HG03095 (cell line): ENCODE measurements at regions not wholly inside any gene's neighbourhood (a gene's known extent, or its start where the extent isn't known, plus 50 kb on each side); places are given as distances from the start of the nearest gene placed in this dataset.

Experiments used
- ATAC-seq: cut with Tn5 transposase; IDR thresholded peaks from one replicate; pipeline ENCODE4 v1.9.1; 2021; ENCODE audit warnings: moderate library complexity; ENCODE audit not compliant: unreplicated experiment

- no peak for ATAC-seq
These were observed 728.4 kb upstream of the ADAMTS5 start for GRCh38 chr21:27695246-27695645.

- no peak for ATAC-seq
These were observed 727.8 kb upstream of the ADAMTS5 start for GRCh38 chr21:27694667-27695066.

- ATAC-seq = no peak
These were observed 726.5 kb upstream of the ADAMTS5 start for GRCh38 chr21:27693376-27693775.

GRCh38 chr21:27691516-27691915 is 724.6 kb upstream of the ADAMTS5 start:
- no peak for ATAC-seq

- no peak for ATAC-seq
These were observed 724.1 kb upstream of the ADAMTS5 start for GRCh38 chr21:27691006-27691405.

GRCh38 chr21:27690426-27690825 is 723.5 kb upstream of the ADAMTS5 start:
- no peak for ATAC-seq

GRCh38 chr21:27688773-27689172 is 721.9 kb upstream of the ADAMTS5 start:
- ATAC-seq = no peak

- ATAC-seq = no peak
These were observed 716.4 kb upstream of the ADAMTS5 start for GRCh38 chr21:27683292-27683691.

GRCh38 chr21:27681841-27682240 is 715.0 kb upstream of the ADAMTS5 start:
- no peak for ATAC-seq

- ATAC-seq = no peak
These were observed 714.1 kb upstream of the ADAMTS5 start for GRCh38 chr21:27681038-27681437.

GRCh38 chr21:27680181-27680580 is 713.3 kb upstream of the ADAMTS5 start:
- no peak for ATAC-seq

- no peak for ATAC-seq
These were observed 711.6 kb upstream of the ADAMTS5 start for GRCh38 chr21:27678511-27678910.

GRCh38 chr21:27677546-27677945 is 710.7 kb upstream of the ADAMTS5 start:
- no peak for ATAC-seq

GRCh38 chr21:27675306-27675705 is 708.4 kb upstream of the ADAMTS5 start:
- no peak for ATAC-seq

- no peak for ATAC-seq
These were observed 707.2 kb upstream of the ADAMTS5 start for GRCh38 chr21:27674041-27674615.

- no peak for ATAC-seq
These were observed 706.7 kb upstream of the ADAMTS5 start for GRCh38 chr21:27673581-27673980.

GRCh38 chr21:27671207-27671606 is 704.3 kb upstream of the ADAMTS5 start:
- ATAC-seq = no peak

- no peak for ATAC-seq
These were observed 686.6 kb upstream of the ADAMTS5 start for GRCh38 chr21:27653481-27653880.

GRCh38 chr21:27649762-27650161 is 682.9 kb upstream of the ADAMTS5 start:
- no peak for ATAC-seq

GRCh38 chr21:27649323-27649722 is 682.4 kb upstream of the ADAMTS5 start:
- ATAC-seq = no peak

GRCh38 chr21:27648560-27648959 is 681.7 kb upstream of the ADAMTS5 start:
- no peak for ATAC-seq

GRCh38 chr21:27647921-27648320 is 681.0 kb upstream of the ADAMTS5 start:
- ATAC-seq = no peak

GRCh38 chr21:27647401-27647800 is 680.5 kb upstream of the ADAMTS5 start:
- no peak for ATAC-seq
